ENCODE measurements at regions not wholly inside any gene's neighbourhood (a gene's known extent, or its start where the extent isn't known, plus 50 kb on each side); places are given as distances from the start of the nearest gene placed in this dataset.

GRCh38 chr12:113633678-113634332 is 162.1 kb upstream of the LHX5 start:
- Histone ChIP-seq H3K4me1 (ENCODE audit: control insufficient read depth in 1 of 2, insufficient read depth in 2 of 2, low read length in 2 of 2) (no peaks in the 10 kb centered on the region), H3K36me3 (replicated peaks in 1 of 2; ENCODE audit: control insufficient read depth in 1 of 2, insufficient read depth in 2 of 2, low read length in 2 of 2) (no peaks in the 10 kb centered on the region), H3K79me2 (ENCODE audit: insufficient read depth, low read length) (no peaks in the 10 kb centered on the region), H3K4me2 (replicated peaks; ENCODE audit: extremely low read depth, low read length, poor library complexity, severe bottlenecking) (no peak overlapping the region), H3K27ac (ENCODE audit: low read depth in 1 of 2, low read length in 2 of 2) (no peak overlapping the region), H4K20me1 (ENCODE audit: insufficient read depth, low read length) (no peaks in the 10 kb centered on the region), H3K9me3 (replicated peaks in 1 of 2; ENCODE audit: control insufficient read depth in 1 of 2, insufficient read depth in 1 of 2, low read length in 2 of 2) (peaks cover 0 to 3% of the 10 kb centered on the region in 2 donors), H2AFZ (ENCODE audit: insufficient read depth, low read depth, low read length, poor library complexity, severe bottlenecking) (no peak overlapping the region), H3K9ac (ENCODE audit: insufficient read depth, low read length, poor library complexity, severe bottlenecking) (no peak overlapping the region), H3K4me3 (replicated peaks in 1 of 3; ENCODE audit: low read depth in 2 of 3, low read length in 3 of 3) (no peak overlapping the region), H3K27me3 (ENCODE audit: control insufficient read depth in 2 of 2, insufficient read depth in 2 of 2, low read length in 2 of 2) (peaks cover 2 to 10% of the 10 kb centered on the region in 2 donors)
- Mint-ChIP-seq H3K27ac (peak overlapping the region in 1 of 7 donors; percentile 13), H3K9me3 (peaks cover 6 to 25% (median 12%) of the 10 kb centered on the region in 7 donors), H3K4me1 (no peaks in the 10 kb centered on the region), H3K36me3 (no peaks in the 10 kb centered on the region), H3K4me3 (peak overlapping the region in 1 of 2 donors; percentile 37), H3K27me3 (ENCODE audit: low read depth in 3 of 3) (peaks cover 15 to 22% (median 22%) of the 10 kb centered on the region in 3 donors)
- TF ChIP-seq, protein P1, sequence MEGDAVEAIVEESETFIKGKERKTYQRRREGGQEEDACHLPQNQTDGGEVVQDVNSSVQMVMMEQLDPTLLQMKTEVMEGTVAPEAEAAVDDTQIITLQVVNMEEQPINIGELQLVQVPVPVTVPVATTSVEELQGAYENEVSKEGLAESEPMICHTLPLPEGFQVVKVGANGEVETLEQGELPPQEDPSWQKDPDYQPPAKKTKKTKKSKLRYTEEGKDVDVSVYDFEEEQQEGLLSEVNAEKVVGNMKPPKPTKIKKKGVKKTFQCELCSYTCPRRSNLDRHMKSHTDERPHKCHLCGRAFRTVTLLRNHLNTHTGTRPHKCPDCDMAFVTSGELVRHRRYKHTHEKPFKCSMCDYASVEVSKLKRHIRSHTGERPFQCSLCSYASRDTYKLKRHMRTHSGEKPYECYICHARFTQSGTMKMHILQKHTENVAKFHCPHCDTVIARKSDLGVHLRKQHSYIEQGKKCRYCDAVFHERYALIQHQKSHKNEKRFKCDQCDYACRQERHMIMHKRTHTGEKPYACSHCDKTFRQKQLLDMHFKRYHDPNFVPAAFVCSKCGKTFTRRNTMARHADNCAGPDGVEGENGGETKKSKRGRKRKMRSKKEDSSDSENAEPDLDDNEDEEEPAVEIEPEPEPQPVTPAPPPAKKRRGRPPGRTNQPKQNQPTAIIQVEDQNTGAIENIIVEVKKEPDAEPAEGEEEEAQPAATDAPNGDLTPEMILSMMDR (IDR thresholded peaks at IDR 0.05), result no peak
- intact Hi-C loops (cut with micrococcal nuclease), result no loop called here
- no peak for DNase-seq

DNA sequence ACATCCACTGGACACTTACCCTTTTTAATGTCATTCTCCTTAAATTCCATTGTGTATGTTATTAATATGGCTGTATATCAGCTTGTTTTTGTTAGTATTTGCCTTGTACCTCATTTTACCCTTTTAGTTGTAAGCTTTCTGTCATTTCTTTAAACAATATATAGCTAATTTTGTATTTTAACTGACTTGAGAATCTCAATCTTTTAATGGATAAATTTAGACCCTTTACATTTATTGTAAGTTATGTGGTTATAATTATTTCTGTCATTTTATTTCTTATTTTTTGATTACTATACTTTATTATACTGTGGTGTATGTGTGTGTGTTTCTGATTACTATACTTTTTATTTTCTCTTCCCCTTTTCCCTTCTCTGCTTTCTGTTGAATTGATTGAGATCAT is 159.0 kb upstream of the LHX5 start:
- H3K9me3 ChIP-seq (replicated peaks in 1 of 2; ENCODE audit: control insufficient read depth in 1 of 2, insufficient read depth in 1 of 2, low read length in 2 of 2), result peaks cover 3 to 6% of the 10 kb centered on the region in 2 donors
- H3K9ac ChIP-seq (ENCODE audit: insufficient read depth, low read length, poor library complexity, severe bottlenecking), result no peak overlapping the region
- no peaks in the 10 kb centered on the region for H3K4me1 Mint-ChIP-seq
- H3K4me3 ChIP-seq (replicated peaks in 1 of 3; ENCODE audit: low read depth in 2 of 3, low read length in 3 of 3), result no peak overlapping the region
- no peaks in the 10 kb centered on the region for H3K36me3 Mint-ChIP-seq
- H3K4me2 ChIP-seq (replicated peaks; ENCODE audit: extremely low read depth, low read length, poor library complexity, severe bottlenecking), result no peak overlapping the region
- peaks cover 8 to 35% (median 20%) of the 10 kb centered on the region in 7 donors for H3K9me3 Mint-ChIP-seq
- no peak overlapping the region for H2AFZ ChIP-seq (ENCODE audit: insufficient read depth, low read depth, low read length, poor library complexity, severe bottlenecking)
- intact Hi-C loops (cut with micrococcal nuclease), result no loop called here
- no peaks in the 10 kb centered on the region for H3K36me3 ChIP-seq (replicated peaks in 1 of 2; ENCODE audit: control insufficient read depth in 1 of 2, insufficient read depth in 2 of 2, low read length in 2 of 2)
- TF ChIP-seq, protein P1 (IDR thresholded peaks at IDR 0.05), result no peak
- peaks cover 0 to 5% (median 3%) of the 10 kb centered on the region in 3 donors for H3K27me3 Mint-ChIP-seq (ENCODE audit: low read depth in 3 of 3)
- H3K4me1 ChIP-seq (ENCODE audit: control insufficient read depth in 1 of 2, insufficient read depth in 2 of 2, low read length in 2 of 2), result no peaks in the 10 kb centered on the region
- no peaks in the 10 kb centered on the region for H4K20me1 ChIP-seq (ENCODE audit: insufficient read depth, low read length)
- no peaks in the 10 kb centered on the region for H3K79me2 ChIP-seq (ENCODE audit: insufficient read depth, low read length)
- H3K4me3 Mint-ChIP-seq, result no peak overlapping the region
- H3K27me3 ChIP-seq (ENCODE audit: control insufficient read depth in 2 of 2, insufficient read depth in 2 of 2, low read length in 2 of 2), result no peaks in the 10 kb centered on the region
- H3K27ac ChIP-seq (ENCODE audit: low read depth in 1 of 2, low read length in 2 of 2), result no peak overlapping the region
- no peak overlapping the region for H3K27ac Mint-ChIP-seq
- DNase-seq, result no peak

Measured in CD14-positive monocyte (primary cell).